HG02642 (cell line): ENCODE measurements at regions not wholly inside any gene's neighbourhood (a gene's known extent, or its start where the extent isn't known, plus 50 kb on each side); places are given as distances from the start of the nearest gene placed in this dataset.
"Not testable (repeated sequence)": the region's sequence is repeated elsewhere in the genome, so short reads cannot be mapped to it uniquely, and the experiment has no call there.

Experiments
- ATAC-seq: cut with Tn5 transposase; IDR thresholded peaks from one replicate; pipeline ENCODE4 v1.9.1; 2021; ENCODE audit warnings: mild to moderate bottlenecking; ENCODE audit not compliant: unreplicated experiment, poor library complexity

DNA sequence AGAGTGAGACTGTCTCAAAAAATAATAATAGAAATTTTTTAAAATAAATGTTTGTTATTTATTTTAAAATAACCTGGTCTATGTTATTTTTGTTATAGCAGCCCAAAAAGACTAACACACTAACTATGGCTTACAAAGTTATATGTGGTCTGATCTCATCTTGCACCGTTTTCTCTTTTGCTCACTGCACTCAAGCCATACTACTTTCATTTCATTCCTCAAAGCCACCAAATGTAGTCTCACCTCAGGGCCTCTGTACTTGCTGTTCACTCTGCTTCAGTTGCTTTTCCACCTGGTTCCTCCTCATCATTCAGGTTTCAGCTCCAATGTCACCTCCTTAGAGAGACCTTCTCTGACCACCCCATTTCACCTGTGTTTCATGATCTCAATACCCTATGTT, 55.2 kb upstream of the MDM1 start:
- no peak for ATAC-seq

DNA sequence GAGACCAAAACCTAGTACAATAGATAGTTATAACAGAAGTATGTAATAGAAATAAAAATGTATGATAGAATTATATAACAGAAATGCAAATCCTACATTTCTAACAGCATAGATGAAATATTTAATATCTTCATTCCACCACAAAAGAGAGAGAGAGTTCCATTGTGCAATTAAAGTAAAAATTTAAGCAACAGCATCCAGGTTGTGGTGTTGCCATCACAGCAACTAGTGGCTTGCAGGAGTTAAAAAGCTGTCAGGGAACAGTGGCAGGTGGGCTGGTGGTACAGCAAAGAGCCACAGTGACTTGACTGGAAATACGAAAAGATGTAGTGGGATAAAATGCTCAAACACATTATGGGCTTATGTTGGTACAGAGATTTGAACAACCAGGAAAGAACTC, 57.1 kb upstream of the MDM1 start:
- no peak for ATAC-seq

DNA sequence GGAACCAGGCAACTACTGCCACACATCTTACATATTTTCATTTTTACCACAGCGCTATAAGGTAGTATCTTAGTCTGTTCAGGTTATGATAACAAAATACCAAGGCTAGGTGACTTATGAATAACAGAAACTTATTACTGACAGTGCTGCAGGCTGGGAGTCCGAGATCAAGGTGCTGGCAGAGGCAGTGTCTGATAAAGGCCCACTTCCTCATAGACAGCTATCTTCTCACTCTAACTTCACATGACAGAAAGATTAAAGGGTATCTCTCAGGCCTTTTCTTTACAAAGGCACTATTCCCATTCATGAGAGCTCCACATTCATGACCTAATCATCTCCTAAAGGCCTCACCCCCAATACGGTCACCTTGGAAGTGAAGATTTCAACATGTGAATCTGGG, 59.8 kb upstream of the MDM1 start:
- no peak for ATAC-seq

DNA sequence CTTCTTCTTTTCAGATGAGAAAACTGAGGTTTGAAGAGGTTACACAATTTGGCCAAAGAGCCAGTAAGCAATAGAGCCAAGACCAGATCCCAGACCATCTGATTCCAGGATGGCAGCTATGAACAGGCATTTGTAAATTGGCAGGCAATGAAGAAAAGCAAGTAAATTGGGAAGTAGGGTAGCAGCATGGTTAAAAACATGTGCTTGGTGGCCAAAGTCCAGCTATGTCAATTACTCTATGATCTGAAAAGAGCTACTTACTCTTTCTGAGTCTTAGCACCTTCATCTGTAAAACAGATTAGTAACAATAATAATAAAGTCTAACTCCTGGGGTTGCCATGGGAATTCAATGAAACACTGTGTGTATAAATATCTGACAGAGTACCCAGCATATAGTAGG, 60.2 kb upstream of the MDM1 start:
- ATAC-seq, result no peak

DNA sequence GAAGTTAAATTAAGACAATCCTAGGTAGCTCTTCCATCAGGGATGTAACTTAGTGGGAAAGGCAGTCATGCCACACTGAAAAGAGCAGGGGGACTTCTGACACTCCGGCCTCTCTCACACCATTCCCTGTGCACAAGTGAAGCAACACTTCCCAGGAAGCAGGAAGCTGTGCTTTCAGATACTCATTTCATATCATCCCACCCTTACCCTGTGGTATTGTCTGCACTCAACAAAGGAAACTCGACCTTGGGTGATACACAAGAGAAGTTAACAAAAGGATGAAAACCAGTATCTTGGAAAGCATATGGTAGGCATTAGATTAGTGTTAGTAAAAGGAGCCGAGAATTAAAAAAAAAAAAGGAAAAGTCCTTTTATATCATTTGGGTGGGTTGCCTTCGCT, 61.3 kb upstream of the MDM1 start:
- no peak for ATAC-seq

DNA sequence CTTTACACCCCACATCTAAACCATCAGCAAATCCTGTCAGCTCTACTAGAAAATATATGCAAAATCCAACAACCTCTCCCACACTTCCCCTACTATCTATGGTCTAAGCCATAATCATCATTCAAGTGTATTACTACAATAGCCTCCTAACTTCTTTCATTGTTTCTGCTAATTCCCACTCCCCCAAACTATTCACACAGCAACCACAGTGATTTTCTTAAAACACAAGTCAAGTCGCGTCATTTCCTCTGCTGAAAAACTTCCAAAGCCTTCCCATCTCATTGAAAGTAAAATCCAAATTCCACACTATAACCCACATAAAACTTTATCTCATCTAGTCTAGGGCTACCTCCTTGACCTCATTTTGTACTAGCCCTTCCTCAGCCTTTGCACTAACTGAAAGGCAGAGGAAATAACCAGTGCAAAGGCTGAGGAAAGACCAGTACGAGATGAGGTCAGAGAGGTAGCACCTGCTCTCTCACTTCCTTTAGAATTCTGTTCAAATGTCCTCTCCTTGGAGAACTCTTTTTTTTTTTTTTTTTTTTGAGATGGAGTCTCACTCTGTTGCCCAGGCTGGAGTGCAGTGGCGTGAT, 65.5 kb upstream of the MDM1 start:
- no peak for ATAC-seq

DNA sequence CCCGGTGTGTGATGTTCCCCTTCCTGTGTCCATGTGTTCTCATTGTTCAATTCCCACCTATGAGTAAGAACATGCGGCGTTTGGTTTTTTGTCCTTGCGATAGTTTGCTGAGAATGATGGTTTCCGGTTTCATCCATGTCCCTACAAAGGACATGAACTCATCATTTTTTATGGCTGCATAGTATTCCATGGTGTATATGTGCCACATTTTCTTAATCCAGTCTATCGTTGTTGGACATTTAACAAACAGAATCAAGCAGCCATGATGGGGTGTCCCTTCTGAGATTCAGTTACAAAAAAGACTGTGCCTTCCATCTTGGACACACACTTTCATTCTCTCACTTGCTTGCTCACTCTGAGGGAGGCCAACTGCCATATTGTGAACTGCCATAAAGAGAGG, 66.5 kb upstream of the MDM1 start:
- ATAC-seq, result not testable (repeated sequence)

DNA sequence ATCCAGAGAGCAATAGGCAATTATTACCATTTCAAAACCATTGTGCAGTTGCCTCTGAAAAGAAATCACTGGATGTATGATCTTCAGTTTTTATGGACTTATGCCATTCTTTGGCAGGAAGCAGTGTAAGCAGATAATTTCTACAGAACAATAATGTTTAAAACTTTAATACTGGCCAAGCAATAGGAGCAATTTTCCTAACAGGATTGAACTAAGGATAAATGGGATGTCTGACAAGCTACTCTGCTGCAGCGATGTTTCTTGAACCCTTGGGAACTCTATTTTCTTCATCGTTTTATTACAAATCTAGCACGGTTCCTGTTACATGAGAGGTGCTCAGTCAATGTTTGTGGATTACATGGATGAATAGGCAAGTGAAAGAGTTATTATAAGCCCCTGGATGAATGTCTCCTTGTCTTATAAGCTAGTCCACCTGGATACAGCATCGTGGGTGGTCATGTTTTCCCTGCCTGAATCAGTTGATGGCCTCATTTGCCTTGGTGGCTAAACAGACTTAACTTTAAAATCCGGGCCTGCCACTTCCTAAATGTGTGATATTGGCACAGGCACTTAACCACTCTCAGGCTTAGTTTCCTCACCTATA, 68.2 kb upstream of the MDM1 start:
- no peak for ATAC-seq

DNA sequence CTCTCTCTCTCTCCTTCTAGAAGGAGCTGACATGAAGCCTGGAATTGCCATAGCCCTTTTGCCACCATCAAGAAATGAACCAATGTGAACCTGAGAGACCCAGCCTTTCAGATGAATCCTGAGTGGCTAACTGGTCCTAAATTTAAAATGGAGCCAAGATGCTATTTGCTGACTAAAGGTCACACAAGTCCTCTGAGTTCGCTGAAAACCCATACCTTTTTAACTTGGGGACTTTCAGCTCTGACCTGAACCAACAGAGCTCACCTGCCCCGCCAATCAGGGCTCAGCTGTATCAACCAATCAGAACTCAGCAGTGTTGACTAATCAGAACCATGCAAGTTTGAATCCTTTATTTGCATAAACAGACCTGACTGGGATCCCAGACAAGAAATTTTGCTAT, 70.3 kb upstream of the MDM1 start:
- ATAC-seq, result no peak

DNA sequence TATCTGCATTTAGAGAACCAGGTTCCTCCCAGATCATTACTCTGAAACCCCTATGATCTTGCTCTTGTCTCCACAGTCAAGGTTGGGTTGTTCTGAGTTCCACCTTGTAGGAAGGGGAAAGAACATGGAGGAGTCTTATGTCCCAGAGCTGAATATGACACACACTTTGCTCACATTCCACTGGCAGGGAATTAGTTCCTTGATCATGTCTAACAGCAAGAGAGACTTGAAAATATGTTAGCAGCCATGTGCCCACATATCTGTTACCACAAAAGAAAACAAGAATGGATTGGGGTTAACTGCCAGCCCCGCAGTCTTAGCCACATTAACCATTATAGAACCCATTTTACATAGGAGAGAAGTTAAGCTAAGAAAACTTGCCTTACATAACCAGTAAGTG, 71.1 kb upstream of the MDM1 start:
- ATAC-seq, result no peak

DNA sequence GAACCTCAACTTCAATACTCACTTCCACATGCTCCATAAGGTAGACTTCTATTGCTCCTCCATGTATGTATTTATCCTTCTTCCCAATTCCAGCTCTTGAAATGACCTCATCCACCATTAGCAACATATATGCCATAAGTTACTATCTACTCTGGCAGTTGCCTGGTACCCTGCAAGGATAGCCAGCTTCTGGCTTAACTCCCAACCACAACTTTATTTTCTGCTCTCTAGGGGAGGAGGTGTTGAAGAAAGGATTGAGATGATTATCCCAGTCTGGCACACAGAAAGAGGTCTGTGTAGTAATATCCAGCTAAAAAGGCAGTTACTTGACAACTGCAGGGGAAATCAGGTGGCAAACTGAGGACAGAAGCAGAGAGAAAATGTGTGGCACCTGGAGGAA, 71.5 kb upstream of the MDM1 start:
- ATAC-seq, result no peak

DNA sequence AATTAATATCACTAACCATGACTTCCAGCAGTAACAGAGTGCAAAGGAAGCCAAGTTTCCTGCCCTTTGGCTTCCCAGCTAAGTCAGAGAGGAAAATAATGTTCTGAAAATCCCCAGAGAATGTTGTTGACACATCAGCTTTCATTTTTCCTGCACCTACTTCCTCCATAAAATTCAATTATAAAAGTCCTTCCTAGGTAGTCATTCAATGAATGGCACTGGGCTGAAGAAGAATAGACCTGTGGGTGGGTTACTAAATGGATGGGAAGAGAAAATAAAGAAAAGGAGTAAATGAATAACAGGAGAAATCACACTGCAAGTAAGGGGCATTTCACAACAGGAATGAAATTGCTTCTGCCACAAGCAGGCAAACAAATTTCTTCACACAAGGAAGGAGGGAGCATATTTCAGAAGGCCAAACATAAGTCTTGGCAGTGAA, 73.2 kb upstream of the MDM1 start:
- no peak for ATAC-seq

DNA sequence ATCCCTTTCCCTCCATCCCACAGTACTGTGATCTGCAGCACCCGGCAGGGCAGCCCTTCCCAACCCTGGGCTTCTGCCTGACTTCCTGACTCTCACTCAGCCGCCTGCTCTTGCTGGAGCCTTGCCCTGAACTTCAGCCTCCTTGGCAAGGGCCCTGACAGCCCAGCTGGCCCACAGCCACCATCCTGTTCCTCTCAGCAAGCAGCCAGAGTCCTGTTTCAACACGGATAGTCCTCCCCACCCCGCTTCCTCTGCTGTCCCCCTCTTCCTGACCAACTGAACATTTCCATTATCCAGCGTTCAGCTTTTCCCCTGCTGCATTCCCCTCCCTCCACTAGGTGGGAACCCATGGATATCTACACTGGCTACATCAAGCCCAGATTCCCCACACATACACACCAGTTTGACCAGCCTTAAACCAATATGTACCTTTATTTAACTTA, 74.0 kb upstream of the MDM1 start:
- ATAC-seq, result no peak

DNA sequence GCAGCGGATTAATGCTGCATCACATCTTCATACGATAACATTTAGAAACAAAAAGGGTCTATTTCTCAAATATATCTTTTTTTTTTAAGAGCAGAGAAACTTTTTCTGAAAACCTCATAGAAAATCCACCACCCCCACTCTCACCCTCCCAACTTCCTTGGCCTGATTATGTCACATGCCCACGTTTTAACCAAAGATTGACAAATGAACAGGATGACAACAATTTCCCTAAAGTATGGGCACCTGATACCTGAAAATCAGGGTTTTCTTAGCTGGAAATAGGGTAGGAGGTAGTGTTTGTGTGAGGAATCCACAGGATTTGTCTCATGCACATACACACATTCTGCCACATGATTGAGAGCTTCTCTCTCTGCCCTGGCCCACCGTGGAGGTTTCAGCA, 74.7 kb upstream of the MDM1 start:
- ATAC-seq, result no peak

DNA sequence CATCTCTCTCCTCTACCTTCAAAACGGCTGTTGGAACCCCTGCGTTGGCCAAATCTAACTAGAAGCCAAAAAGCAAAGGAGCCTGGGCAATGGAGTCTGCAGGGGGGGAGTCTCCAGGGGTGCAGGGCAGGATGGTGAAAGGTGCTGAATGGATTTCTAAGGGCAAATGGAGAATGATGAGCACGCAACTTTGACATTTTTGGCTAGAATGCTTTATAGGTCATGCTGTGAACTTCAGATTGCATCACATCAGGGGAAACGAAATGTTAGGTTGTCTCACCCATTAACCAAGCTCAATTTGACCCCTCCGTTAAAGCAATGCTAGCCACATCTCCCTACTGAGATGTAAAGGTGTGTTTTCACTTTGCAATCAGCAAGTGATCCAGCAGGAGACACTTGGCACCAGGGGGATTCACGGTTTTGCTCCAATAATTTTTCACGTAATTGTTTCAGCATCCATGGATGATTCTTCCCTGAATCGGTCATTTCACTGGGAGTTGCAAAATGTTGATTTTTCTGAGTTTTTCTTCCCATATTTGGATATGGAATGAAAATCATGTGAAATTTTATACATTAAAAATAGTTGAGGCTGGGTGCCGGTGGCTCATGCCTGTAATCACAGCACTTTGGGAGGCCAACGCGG, 78.0 kb upstream of the MDM1 start:
- no peak for ATAC-seq

DNA sequence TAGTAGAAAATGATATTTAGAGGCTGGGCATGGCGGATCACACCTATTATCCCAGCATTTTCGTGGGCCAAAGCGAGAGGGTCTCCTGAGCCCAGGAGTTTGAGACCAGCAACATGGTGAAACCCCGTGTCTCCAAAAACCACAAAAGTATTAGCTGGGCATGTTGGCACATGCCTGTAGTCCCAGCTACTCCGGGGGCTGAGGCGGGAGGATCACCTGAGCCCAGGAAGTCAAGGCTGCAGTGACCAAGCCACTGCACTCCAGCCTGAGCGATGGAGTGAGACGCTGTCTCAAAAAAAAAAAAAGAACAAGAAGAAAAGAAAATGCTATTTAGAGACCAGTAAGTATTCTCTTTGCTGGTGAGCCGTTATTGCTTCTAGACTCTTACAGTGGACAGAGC, 79.2 kb upstream of the MDM1 start:
- ATAC-seq, result no peak

DNA sequence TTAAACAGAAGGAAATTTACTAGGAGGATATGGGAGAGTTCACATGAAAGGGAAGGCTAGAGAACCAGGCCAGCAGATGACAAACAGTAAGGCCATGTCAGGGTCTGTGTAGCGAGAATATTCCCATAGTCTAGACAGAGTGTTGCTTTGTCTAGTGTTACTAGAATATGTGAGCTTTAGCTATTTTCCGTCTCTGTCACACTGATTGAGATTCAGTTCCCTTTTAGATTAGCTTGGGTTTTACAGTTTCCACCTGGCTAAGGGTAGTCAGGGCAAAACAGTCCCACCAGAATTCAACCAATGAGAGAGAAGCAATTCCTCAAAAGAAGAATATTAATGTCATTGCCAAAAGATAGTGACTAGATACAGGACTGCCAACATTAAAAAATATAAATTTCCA, 82.8 kb upstream of the MDM1 start:
- peak; percentile 41 for ATAC-seq

DNA sequence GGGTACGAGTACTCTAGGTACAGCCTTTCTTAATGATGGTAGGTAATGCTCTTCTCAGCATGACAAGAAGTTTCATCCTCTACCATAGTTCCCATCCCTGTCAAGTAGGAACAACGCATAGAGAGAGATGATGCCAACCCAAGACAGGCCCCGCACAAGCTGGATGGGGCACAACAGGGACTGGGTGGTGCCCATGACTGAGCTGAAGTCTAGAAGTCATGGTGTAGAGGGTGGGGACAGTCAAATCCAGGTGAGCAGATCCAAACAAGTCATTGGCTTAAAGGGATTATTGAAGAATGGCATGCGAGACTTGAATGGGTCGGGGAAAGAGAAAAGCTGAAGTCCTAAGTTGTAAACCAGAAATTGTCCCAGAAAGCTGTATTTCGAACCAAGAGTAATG, 84.2 kb upstream of the MDM1 start:
- ATAC-seq, result no peak

DNA sequence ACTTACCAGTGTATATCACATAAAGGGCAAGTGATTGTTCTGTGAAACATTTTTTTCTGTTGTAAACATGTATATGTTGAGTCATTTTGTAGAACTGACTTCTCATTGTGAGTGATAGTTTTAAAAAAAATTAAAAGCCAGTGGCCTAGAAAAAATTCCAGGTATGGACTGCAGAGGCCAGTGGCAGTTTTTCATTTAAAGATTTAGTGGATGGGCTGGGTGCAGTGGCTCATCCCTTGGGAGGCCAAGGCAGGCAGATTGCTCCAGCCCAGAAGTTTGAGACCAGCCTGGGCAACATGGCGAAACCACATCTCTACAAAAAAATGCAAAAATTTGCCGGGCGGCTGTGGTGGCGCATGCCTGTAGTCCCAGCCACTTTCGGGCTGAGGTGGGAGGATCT, 84.7 kb upstream of the MDM1 start:
- ATAC-seq, result no peak

DNA sequence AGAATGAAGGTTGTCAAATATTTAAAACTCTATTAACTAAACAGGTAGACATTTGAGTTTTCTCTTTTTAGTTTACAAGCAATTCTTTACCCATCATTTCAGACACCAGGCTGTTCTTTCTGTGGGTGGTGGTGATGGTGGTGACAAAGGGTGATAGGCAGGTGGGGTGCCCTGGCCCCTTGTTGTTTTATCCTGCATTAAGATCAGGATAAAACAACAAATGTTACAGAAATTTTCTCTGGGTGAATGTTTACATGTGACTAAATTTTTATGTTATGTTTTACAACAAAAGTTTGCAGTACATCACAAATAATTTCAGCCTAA, 85.9 kb upstream of the MDM1 start:
- ATAC-seq, result no peak

DNA sequence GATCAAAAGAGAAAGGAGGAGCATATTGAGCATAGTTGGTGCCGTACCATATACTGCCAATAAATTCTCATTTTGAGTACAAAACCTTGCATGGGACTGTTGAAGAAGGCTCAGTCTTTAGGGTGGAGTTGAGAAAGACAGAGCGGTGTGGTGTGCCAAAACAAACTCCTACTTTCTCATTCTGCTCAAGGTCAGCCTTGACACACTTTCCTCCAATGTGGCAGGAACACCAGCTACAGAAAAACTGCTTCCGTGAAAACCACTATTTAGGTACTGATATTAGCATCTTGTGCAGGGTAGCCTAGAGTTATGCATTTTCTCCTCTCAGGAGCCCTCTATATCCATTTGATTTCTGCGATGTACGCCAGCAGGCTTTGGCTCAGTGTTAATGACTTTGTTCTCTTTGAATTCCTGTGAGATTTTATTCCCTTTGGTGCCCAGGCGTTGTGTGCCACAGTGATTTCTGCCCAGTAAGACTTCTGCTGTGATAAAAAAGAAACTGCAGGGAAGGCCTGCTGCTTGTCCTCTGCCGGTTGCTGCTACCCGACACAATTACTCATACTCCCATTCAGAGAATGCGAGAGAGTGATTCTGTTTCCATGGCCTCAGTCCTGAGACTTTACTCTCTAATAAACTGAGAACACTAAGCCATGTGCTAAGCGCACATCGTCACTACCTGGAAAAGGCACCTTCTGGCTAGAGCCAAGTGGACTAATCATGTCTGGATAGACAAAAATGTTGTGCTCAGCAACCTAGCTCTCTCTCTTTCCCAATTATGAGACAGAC, 88.3 kb upstream of the MDM1 start:
- ATAC-seq, result no peak

DNA sequence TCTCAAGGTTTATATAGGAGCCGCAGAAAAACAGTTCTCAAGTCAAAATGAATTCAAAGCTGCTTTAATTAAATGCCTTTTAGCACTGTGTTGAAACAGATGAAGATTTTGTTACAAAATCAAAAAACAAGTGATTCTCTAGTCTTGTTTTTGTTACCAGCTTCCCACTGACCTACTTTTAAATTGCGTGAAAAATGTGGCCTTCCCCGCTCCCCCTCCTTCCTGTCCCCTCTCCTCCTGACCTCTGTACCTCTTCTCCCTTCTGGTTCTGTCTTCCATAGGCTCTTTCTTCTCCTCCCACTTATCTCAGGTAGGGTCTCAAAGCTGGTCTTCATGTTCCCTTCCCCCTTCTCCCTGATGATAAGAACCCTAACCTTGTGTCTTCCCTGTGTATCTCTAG, 90.0 kb upstream of the MDM1 start:
- no peak for ATAC-seq
